ENCODE measurements at regions not wholly inside any gene's neighbourhood (a gene's known extent, or its start where the extent isn't known, plus 50 kb on each side); places are given as distances from the start of the nearest gene placed in this dataset.

- H3K4me3 Mint-ChIP-seq, result no peak overlapping the region
- no peak for DNase-seq (ENCODE audit: low spot score)
- TF ChIP-seq KAT7 (CRISPR knock-in tag; IDR thresholded peaks at IDR 0.05; ENCODE audit: borderline replicate concordance) (no peak), ZNF317 (CRISPR knock-in tag; IDR thresholded peaks at IDR 0.05; ENCODE audit: borderline replicate concordance, low read depth) (no peak), TEAD1 (CRISPR knock-in tag; IDR thresholded peaks at IDR 0.05) (no peak), MLX (CRISPR knock-in tag; IDR thresholded peaks at IDR 0.05) (no peak), ZNF396 (CRISPR knock-in tag; IDR thresholded peaks at IDR 0.05; ENCODE audit: borderline replicate concordance) (no peak), CREM (CRISPR knock-in tag; IDR thresholded peaks at IDR 0.05) (no peak), ZNF671 (CRISPR knock-in tag; IDR thresholded peaks at IDR 0.05) (no peak), FOXJ3 (CRISPR knock-in tag; IDR thresholded peaks at IDR 0.05; ENCODE audit: borderline replicate concordance) (no peak)
- POLR2A ChIA-PET, result no interaction called here
- no peak overlapping the region for H3K27ac Mint-ChIP-seq
- no peaks in the 10 kb centered on the region for H3K36me3 Mint-ChIP-seq
- CTCF ChIA-PET, result no interaction called here
- ATAC-seq, result no peak
- H3K9me3 Mint-ChIP-seq, result no peaks in the 10 kb centered on the region
- no peaks in the 10 kb centered on the region for H3K4me1 Mint-ChIP-seq
- H3K27me3 Mint-ChIP-seq (ENCODE audit: low read depth), result no peaks in the 10 kb centered on the region
Measured at GRCh38 chr6:133710826-133711225, 178.1 kb upstream of the TCF21 start.

GRCh38 chr6:133715270-133715669, 173.6 kb upstream of the TCF21 start:
- H3K4me1 Mint-ChIP-seq, result no peaks in the 10 kb centered on the region
- H3K27me3 Mint-ChIP-seq (ENCODE audit: low read depth), result no peaks in the 10 kb centered on the region
- ATAC-seq (no peak), DNase-seq (ENCODE audit: low spot score) (no peak)
- H3K27ac Mint-ChIP-seq, result no peak overlapping the region
- POLR2A ChIA-PET, result no interaction called here
- CTCF ChIA-PET, result no interaction called here
- no peaks in the 10 kb centered on the region for H3K36me3 Mint-ChIP-seq
- TF ChIP-seq RELA (CRISPR knock-in tag; IDR thresholded peaks at IDR 0.05; ENCODE audit: borderline replicate concordance), result no peak
- TF ChIP-seq ZNF425 (CRISPR knock-in tag; conservative IDR thresholded peaks at IDR 0.05), result no peak
- no peak for TF ChIP-seq FOXJ3 (CRISPR knock-in tag; IDR thresholded peaks at IDR 0.05; ENCODE audit: borderline replicate concordance)
- TF ChIP-seq JAZF1 (CRISPR knock-in tag; IDR thresholded peaks at IDR 0.05), result no peak
- no peak for TF ChIP-seq ATF3 (CRISPR knock-in tag; conservative IDR thresholded peaks at IDR 0.05)
- no peak for TF ChIP-seq NR1H2 (CRISPR knock-in tag; IDR thresholded peaks at IDR 0.05)
- no peak for TF ChIP-seq IRF1 (CRISPR knock-in tag; IDR thresholded peaks at IDR 0.05)
- TF ChIP-seq GABPB1 (CRISPR knock-in tag; IDR thresholded peaks at IDR 0.05), result no peak
- TF ChIP-seq NFATC4 (CRISPR knock-in tag; IDR thresholded peaks at IDR 0.05), result no peak
- no peak for TF ChIP-seq NFYB (CRISPR knock-in tag; conservative IDR thresholded peaks at IDR 0.05; ENCODE audit: low read depth)
- H3K9me3 Mint-ChIP-seq, result no peaks in the 10 kb centered on the region
- H3K4me3 Mint-ChIP-seq, result no peak overlapping the region

GRCh38 chr6:133724726-133725125, 164.2 kb upstream of the TCF21 start:
- ChIA-PET POLR2A (no interaction called here), CTCF (no interaction called here)
- no peak for ATAC-seq
- DNase-seq (ENCODE audit: low spot score), result no peak
- H3K9me3 Mint-ChIP-seq, result peaks cover 21% of the 10 kb centered on the region
- H3K36me3 Mint-ChIP-seq, result peaks cover 15% of the 10 kb centered on the region
- H3K4me1 Mint-ChIP-seq, result peaks cover 4% of the 10 kb centered on the region
- no peaks in the 10 kb centered on the region; the same call in 1 of the 2 replicates for H3K27me3 Mint-ChIP-seq (ENCODE audit: low read depth)
- H3K27ac Mint-ChIP-seq, result no peak overlapping the region
- no peak overlapping the region for H3K4me3 Mint-ChIP-seq
- TF ChIP-seq IRF2 (CRISPR knock-in tag; IDR thresholded peaks at IDR 0.05; ENCODE audit: borderline replicate concordance, low read depth), result no peak
- TF ChIP-seq CREB1 (CRISPR knock-in tag; IDR thresholded peaks at IDR 0.05), result no peak
- no peak for TF ChIP-seq ATF2 (CRISPR knock-in tag; IDR thresholded peaks at IDR 0.05; ENCODE audit: borderline replicate concordance, low read depth)
- no peak for TF ChIP-seq HMGA2 (CRISPR knock-in tag; IDR thresholded peaks at IDR 0.05)
- no peak for TF ChIP-seq TEAD4 (CRISPR knock-in tag; IDR thresholded peaks at IDR 0.05)
- no peak for TF ChIP-seq ZNF532 (CRISPR knock-in tag; IDR thresholded peaks at IDR 0.05; ENCODE audit: borderline replicate concordance)
